Liver (tissue), 8 donors: ENCODE measurements at regions not wholly inside any gene's neighbourhood (a gene's known extent, or its start where the extent isn't known, plus 50 kb on each side); places are given as distances from the start of the nearest gene placed in this dataset.

Experiments
- DNase-seq: peaks from one replicate; pipeline ENCODE4 v3.0.0-alpha.2; 2017; ENCODE audit warnings: low spot score
- H3K27ac ChIP-seq, 2 donors: one replicate each; pipeline ENCODE4 v1.7.0; 2013; ENCODE audit warnings: inconsistent platforms in 2 of 2, low read length in 2 of 2, control low read depth in 1 of 2, low read depth in 1 of 2, mild to moderate bottlenecking in 1 of 2
- H3K27me3 ChIP-seq, 4 donors: one replicate each; pipeline versions ENCODE4 v1.6.1 to v1.7.0; 2013; ENCODE audit warnings: low read length in 3 of 4, inconsistent platforms in 1 of 4, mild to moderate bottlenecking in 1 of 4, moderate library complexity in 1 of 4; ENCODE audit not compliant: control insufficient read depth in 4 of 4, insufficient read depth in 4 of 4
- H3K36me3 ChIP-seq, 4 donors: one replicate each; pipeline versions ENCODE4 v1.6.1 to v1.7.0; 2013; ENCODE audit warnings: low read length in 3 of 4, mild to moderate bottlenecking in 3 of 4, low read depth in 1 of 4, moderate library complexity in 1 of 4; ENCODE audit not compliant: control insufficient read depth in 4 of 4, insufficient read depth in 3 of 4
- H3K4me1 ChIP-seq, 4 donors: one replicate each; pipeline versions ENCODE4 v1.6.1 to v1.7.0; 2013; ENCODE audit warnings: low read length in 3 of 4, mild to moderate bottlenecking in 3 of 4, moderate library complexity in 1 of 4; ENCODE audit not compliant: control insufficient read depth in 4 of 4, insufficient read depth in 4 of 4
- H3K4me3 ChIP-seq, 3 donors: one replicate each; pipeline versions ENCODE4 v1.6.1 to v1.7.0; 2013; ENCODE audit warnings: low read length in 3 of 3, control low read depth in 1 of 3, low read depth in 1 of 3, mild to moderate bottlenecking in 1 of 3
- H3K9ac ChIP-seq, 2 donors: one replicate each; pipeline ENCODE4 v1.7.0; 2013; ENCODE audit warnings: low read length in 2 of 2, mild to moderate bottlenecking in 2 of 2, moderate library complexity in 2 of 2, control low read depth in 1 of 2, low read depth in 1 of 2
- H3K9me3 ChIP-seq, 4 donors: one replicate each; pipeline versions ENCODE4 v1.6.1 to v1.7.0; 2013; ENCODE audit warnings: low read length in 3 of 4; ENCODE audit not compliant: control insufficient read depth in 4 of 4
- EGR1 ChIP-seq, 2 donors: IDR thresholded peaks; 2 replicates each; pipeline ENCODE4 v1.6.1; 2016 to 2018; ENCODE audit warnings: antibody characterized with exemption in 2 of 2, low read depth in 2 of 2
- FOXA2 ChIP-seq: IDR thresholded peaks from 2 replicates; pipeline ENCODE4 v1.6.1; 2016; ENCODE audit warnings: antibody characterized with exemption
- GABPA ChIP-seq, 2 donors: IDR thresholded peaks in 1 of 2; conservative IDR thresholded peaks in 1 of 2; 2 replicates each; pipeline ENCODE4 v1.6.1; 2016; ENCODE audit warnings: antibody characterized with exemption in 2 of 2, mild to moderate bottlenecking in 1 of 2, moderate library complexity in 1 of 2
- HNF4G ChIP-seq: IDR thresholded peaks from 2 replicates; pipeline ENCODE4 v1.6.1; 2016; ENCODE audit warnings: antibody characterized with exemption
- JUND ChIP-seq, 2 donors: IDR thresholded peaks; 2 replicates each; pipeline ENCODE4 v1.6.1; 2016; ENCODE audit warnings: antibody characterized with exemption in 2 of 2
- NR2F2 ChIP-seq: IDR thresholded peaks from 2 replicates; pipeline ENCODE4 v1.6.1; 2016; ENCODE audit warnings: antibody characterized with exemption
- RAD21 ChIP-seq, 2 donors: IDR thresholded peaks; 2 replicates each; pipeline ENCODE4 v1.6.1; 2016; ENCODE audit warnings: antibody characterized with exemption in 2 of 2, mild to moderate bottlenecking in 2 of 2
- RXRA ChIP-seq, 2 donors: IDR thresholded peaks; 2 replicates each; pipeline ENCODE4 v1.6.1; 2017 to 2018; ENCODE audit warnings: antibody characterized with exemption in 2 of 2, mild to moderate bottlenecking in 1 of 2
- TAF1 ChIP-seq: conservative IDR thresholded peaks from 2 replicates; pipeline ENCODE4 v1.6.1; 2016; ENCODE audit warnings: antibody characterized with exemption, mild to moderate bottlenecking
- WGBS: extraction: QIAGEN DNeasy Blood & Tissue Kit; methylation state at CpG from one replicate; pipeline ENCODE4 v1.1.7; 2013; 5-methylcytosine and 5-hydroxymethylcytosine counted together
- TF ChIP-seq, protein P1 (sequence below): fragments of 150-350 bp; IDR thresholded peaks from 2 replicates; pipeline ENCODE4 v1.5.1; 2017; ENCODE audit warnings: improper control_type of control experiment, low read depth, low read length; ENCODE audit not compliant: missing input control
- TF ChIP-seq, protein P2 (sequence below): IDR thresholded peaks from 2 replicates; pipeline ENCODE4 v1.6.1; 2016; ENCODE audit warnings: antibody characterized with exemption, mild to moderate bottlenecking
- TF ChIP-seq, protein P3 (sequence below): IDR thresholded peaks from 2 replicates; pipeline ENCODE4 v1.6.1; 2016; ENCODE audit warnings: antibody characterized with exemption
- TF ChIP-seq, protein P4 (sequence below): IDR thresholded peaks from 2 replicates; pipeline ENCODE4 v1.6.1; 2016; ENCODE audit warnings: antibody characterized with exemption
- donor health status: healthy.
- donor health status: healthy.
- donor health status: healthy.
- donor health status: healthy.
- donor health status: healthy.

DNA sequence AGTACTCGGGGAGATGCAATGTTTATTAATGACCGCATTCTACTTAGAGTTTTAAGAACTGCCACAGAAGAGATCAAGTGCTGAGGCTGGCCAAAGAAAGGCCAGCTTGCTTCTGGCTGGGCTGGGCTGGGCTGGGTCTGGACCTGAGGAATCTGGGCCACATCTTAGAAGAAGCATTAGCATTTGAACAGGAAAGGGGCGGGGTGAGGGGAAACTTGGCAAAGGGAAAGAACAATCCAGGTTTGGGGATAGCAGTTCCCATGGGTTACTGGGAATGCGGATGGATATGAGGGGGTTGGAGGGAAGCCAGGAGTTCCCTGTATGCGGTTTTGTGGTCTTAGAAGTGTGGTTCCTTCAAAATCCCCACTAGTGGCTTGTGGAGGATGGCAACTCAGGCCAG is 83.3 kb downstream of the CLDN34 start:
- Histone ChIP-seq H3K4me1 (peaks cover 0 to 3% (median 0%) of the 10 kb centered on the region in 4 donors), H3K4me3 (no peak overlapping the region), H3K27me3 (no peaks in the 10 kb centered on the region), H3K36me3 (no peaks in the 10 kb centered on the region), H3K9me3 (peaks cover 0 to 5% (median 2%) of the 10 kb centered on the region in 4 donors), H3K27ac (no peak overlapping the region), H3K9ac (no peak overlapping the region)
- 86% methylated on average over 5 of the region's 5 CpGs for WGBS
- no peak for TF ChIP-seq FOXA2
- TF ChIP-seq, protein P1, sequence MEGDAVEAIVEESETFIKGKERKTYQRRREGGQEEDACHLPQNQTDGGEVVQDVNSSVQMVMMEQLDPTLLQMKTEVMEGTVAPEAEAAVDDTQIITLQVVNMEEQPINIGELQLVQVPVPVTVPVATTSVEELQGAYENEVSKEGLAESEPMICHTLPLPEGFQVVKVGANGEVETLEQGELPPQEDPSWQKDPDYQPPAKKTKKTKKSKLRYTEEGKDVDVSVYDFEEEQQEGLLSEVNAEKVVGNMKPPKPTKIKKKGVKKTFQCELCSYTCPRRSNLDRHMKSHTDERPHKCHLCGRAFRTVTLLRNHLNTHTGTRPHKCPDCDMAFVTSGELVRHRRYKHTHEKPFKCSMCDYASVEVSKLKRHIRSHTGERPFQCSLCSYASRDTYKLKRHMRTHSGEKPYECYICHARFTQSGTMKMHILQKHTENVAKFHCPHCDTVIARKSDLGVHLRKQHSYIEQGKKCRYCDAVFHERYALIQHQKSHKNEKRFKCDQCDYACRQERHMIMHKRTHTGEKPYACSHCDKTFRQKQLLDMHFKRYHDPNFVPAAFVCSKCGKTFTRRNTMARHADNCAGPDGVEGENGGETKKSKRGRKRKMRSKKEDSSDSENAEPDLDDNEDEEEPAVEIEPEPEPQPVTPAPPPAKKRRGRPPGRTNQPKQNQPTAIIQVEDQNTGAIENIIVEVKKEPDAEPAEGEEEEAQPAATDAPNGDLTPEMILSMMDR, result no peak
- DNase-seq, result no peak

DNA sequence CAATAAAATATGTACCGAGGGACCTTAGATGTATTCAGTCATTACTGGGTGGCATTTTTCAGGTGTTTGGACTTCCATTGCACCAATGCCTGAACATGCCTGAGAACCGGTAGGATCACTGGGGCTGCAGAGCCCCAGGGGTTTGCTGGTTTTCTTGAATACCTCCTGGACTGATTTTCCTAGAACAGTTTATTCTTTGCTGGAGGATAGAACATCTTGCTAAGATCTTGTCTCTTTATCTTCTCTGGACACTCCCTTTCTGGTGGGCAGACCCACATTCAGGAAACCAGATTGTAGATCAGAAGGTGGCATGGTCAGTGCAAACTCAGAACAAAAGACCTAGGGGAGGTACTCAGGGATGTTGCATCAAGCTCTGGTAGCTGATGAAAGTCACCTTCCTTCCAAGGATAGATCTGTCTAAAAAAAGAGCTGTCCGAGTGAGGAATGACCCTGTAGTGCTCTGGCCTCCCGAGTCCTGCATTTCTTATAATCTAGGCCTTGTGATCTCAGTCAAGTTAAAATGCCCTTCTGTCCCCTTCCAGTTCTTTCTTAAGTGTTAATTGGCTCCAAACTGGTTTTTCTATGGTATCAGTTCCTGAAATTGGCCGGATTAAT is 84.8 kb downstream of the CLDN34 start:
- TF ChIP-seq HNF4G, result no peak
- no peak overlapping the region for H3K4me3 ChIP-seq
- H3K27ac ChIP-seq, result no peak overlapping the region
- H3K4me1 ChIP-seq, result peaks cover 0 to 3% (median 0%) of the 10 kb centered on the region in 4 donors
- H3K36me3 ChIP-seq, result no peaks in the 10 kb centered on the region
- DNase-seq, result no peak
- 90% methylated on average over 5 of the region's 5 CpGs for WGBS
- H3K9ac ChIP-seq, result no peak overlapping the region
- H3K27me3 ChIP-seq, result no peaks in the 10 kb centered on the region
- peaks cover 0 to 5% (median 2%) of the 10 kb centered on the region in 4 donors for H3K9me3 ChIP-seq

DNA sequence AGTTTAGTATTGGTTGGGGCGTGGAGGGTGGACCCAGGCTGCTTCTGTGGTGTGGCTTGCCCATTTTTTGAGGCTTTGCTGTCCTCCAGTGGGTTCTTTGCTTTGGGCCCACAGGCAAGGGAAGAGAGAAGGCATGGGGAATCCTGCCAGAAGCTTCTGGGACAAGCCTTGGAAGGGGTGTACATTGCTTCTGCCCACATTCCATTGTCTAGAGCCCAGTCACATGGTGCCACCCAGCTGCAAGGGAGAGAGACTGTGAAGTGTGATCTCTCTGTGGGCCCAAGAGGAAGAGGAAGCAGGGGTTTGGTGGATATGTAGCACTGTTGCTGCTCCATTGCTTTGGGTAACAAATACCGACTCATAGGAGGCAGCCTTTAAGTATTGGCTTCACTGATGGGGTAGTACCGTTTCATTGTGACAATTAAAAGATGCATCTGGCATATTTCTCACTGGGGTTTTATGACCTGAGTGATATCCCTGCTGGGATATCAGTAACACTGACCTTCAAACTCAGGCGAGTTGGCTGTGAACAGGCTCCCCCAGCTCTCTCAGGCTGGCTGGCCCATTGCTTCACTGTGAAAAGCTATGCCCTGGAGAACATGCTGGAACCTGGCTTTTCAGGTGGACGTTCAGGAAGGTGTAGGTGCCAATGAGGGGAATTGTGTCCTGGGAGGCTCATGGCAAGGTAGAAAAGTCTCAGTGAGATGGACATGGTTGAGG is 85.9 kb downstream of the CLDN34 start:
- H3K4me3 ChIP-seq, result no peak overlapping the region
- H3K36me3 ChIP-seq, result no peaks in the 10 kb centered on the region
- peaks cover 0 to 3% (median 0%) of the 10 kb centered on the region in 4 donors for H3K4me1 ChIP-seq
- H3K9ac ChIP-seq, result no peak overlapping the region
- H3K27ac ChIP-seq, result no peak overlapping the region
- DNase-seq, result no peak
- H3K9me3 ChIP-seq, result peaks cover 0 to 5% (median 2%) of the 10 kb centered on the region in 4 donors
- TF ChIP-seq JUND (IDR thresholded peaks at IDR 0.05) (no peak), NR2F2 (no peak), RXRA (IDR thresholded peaks at IDR 0.05) (no peak)
- H3K27me3 ChIP-seq, result no peaks in the 10 kb centered on the region
- WGBS, result 77% methylated on average over 5 of the region's 5 CpGs

DNA sequence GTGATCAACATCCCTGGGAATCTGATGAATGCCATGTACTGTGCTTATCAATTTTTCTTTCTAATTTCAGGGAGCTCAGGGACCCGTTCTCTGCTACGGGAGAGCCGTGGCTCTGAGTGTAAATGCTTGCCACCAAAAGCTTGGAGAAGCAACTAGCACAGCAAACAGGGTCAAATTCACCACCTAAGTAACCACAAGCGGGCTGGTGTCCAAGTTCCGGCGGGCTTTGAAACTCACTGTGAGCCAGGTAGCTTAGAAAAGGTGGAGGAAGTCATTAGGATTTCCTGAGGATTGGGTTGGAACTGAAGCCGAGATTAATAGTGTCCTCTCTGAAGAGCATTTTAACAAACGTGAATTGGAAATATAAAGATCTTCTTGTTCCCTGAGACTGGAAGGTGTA is 87.2 kb downstream of the CLDN34 start:
- H3K9me3 ChIP-seq, result peaks cover 0 to 5% (median 2%) of the 10 kb centered on the region in 4 donors
- no peak overlapping the region for H3K27ac ChIP-seq
- no peak overlapping the region for H3K9ac ChIP-seq
- no peak overlapping the region for H3K4me3 ChIP-seq
- no peak for DNase-seq
- WGBS, result 82% methylated on average over 8 of the region's 8 CpGs
- no peaks in the 10 kb centered on the region for H3K36me3 ChIP-seq
- H3K4me1 ChIP-seq, result peaks cover 0 to 3% (median 0%) of the 10 kb centered on the region in 4 donors
- no peaks in the 10 kb centered on the region for H3K27me3 ChIP-seq
- no peak for TF ChIP-seq EGR1 (IDR thresholded peaks at IDR 0.05; ENCODE audit: low read depth in 2 of 2)
- TF ChIP-seq RXRA (IDR thresholded peaks at IDR 0.05), result no peak
- TF ChIP-seq TAF1, result no peak
- TF ChIP-seq, protein P2, sequence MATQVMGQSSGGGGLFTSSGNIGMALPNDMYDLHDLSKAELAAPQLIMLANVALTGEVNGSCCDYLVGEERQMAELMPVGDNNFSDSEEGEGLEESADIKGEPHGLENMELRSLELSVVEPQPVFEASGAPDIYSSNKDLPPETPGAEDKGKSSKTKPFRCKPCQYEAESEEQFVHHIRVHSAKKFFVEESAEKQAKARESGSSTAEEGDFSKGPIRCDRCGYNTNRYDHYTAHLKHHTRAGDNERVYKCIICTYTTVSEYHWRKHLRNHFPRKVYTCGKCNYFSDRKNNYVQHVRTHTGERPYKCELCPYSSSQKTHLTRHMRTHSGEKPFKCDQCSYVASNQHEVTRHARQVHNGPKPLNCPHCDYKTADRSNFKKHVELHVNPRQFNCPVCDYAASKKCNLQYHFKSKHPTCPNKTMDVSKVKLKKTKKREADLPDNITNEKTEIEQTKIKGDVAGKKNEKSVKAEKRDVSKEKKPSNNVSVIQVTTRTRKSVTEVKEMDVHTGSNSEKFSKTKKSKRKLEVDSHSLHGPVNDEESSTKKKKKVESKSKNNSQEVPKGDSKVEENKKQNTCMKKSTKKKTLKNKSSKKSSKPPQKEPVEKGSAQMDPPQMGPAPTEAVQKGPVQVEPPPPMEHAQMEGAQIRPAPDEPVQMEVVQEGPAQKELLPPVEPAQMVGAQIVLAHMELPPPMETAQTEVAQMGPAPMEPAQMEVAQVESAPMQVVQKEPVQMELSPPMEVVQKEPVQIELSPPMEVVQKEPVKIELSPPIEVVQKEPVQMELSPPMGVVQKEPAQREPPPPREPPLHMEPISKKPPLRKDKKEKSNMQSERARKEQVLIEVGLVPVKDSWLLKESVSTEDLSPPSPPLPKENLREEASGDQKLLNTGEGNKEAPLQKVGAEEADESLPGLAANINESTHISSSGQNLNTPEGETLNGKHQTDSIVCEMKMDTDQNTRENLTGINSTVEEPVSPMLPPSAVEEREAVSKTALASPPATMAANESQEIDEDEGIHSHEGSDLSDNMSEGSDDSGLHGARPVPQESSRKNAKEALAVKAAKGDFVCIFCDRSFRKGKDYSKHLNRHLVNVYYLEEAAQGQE, result no peak
- TF ChIP-seq, protein P3, sequence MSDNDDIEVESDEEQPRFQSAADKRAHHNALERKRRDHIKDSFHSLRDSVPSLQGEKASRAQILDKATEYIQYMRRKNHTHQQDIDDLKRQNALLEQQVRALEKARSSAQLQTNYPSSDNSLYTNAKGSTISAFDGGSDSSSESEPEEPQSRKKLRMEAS, result no peak
- no peak for TF ChIP-seq GABPA (IDR thresholded peaks at IDR 0.05 in 1 of 2, conservative IDR thresholded peaks at IDR 0.05 in 1 of 2)
- TF ChIP-seq HNF4G, result no peak
- TF ChIP-seq, protein P4, sequence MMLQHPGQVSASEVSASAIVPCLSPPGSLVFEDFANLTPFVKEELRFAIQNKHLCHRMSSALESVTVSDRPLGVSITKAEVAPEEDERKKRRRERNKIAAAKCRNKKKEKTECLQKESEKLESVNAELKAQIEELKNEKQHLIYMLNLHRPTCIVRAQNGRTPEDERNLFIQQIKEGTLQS, result no peak
- TF ChIP-seq FOXA2, result no peak
- TF ChIP-seq RAD21 (IDR thresholded peaks at IDR 0.05), result no peak
- TF ChIP-seq, protein P1, result no peak
